GM21423 (cell line): ENCODE measurements at regions not wholly inside any gene's neighbourhood (a gene's known extent, or its start where the extent isn't known, plus 50 kb on each side); places are given as distances from the start of the nearest gene placed in this dataset.

Experiments used
- ATAC-seq: cut with Tn5 transposase; IDR thresholded peaks from one replicate; pipeline ENCODE4 v1.9.1; 2021; ENCODE audit warnings: mild to moderate bottlenecking, moderate library complexity; ENCODE audit not compliant: unreplicated experiment

DNA sequence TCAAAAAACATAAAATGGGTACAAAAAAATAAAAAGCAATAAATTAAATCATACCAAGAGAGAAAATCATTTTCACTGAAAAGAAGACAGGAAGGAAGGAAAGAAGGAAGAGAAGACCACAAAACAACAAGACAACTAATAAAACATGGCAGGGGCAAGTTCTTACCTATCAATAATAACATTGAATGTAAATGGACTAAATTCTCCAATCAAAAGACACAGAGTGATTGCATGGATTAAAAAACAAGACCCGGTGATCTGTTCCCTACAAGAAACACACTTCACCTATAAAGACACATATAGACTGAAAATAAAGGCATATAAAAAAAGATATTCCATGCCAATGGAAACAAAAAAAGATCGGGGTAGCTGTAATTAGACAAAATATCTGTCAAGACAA is 82.6 kb upstream of the CERS6 start:
- no peak for ATAC-seq

DNA sequence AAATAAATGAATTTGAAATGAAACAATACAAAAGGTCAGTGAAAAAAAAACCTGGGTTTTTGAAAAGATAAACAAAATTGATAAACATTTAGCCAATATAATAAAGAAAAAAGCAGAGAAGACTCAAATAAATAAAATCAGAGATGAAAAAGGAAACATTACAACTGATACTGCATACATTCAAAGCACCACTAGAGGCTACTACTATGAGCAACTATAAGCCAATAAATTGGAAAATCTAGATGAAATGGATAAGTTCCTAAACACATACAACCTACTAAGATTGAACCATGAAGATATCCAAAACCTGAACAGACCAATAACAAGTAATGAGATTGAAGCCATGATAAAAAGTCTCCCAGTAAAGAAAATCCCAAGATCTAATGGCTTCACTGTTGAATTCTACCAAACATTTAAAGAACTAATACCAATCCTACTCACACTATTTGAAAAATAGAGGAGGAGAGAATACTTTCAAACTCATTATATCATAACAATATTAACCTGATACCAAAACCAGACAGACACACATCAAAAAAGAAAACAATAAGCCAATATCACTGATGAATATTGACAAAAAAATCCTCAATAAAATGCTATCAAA is 80.8 kb upstream of the CERS6 start:
- no peak for ATAC-seq

DNA sequence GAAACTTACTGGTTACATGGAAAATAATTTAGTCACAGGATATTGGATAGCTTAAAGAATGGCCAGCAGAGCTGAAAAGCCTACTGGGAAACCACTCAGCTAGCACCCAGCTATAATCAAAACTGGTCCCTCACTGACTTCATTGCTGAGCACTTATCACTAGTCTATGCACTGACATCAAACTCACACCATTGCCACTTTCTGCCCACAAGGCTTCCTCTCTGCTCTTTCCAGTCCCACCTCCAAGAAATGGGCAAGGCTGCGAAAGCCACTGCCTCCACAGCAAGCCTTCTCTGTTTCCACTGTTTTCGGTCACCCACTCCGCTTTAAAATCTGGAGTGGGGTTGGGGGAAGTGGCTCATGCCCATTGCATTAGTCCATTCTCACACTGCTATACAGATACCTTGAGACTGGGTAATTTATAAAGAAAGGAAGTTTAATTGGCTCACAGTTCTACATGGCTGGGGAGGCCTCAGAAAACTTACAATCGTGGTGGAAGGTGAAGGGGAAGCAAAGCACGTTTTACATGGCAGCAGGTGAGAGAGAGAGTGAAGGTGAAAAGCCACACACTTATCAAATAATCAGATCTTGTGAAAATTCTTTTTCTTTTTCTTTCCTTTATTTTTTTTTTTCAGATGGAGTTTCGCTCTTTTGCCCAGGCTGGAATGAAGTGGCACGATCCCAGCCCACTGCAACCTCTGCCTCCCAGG is 77.0 kb upstream of the CERS6 start:
- ATAC-seq = no peak

DNA sequence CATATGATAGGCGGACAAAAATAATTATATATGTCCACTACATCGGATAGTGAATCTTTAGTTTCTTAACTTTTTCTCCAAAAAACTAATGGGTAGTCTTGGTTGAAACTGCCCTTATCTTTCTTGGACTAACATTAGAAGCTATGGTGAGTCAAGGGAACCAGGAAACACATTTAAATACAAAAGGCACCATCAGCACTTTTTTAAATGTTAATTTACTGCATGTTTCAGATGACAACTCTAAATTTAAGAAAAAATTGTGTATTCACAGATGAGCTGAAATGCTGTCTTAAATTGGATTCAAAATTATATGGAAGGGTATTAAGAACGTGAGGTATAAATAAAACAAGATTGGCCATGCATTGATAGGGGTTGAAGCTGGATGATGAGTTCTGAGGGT is 75.6 kb upstream of the CERS6 start:
- no peak for ATAC-seq

DNA sequence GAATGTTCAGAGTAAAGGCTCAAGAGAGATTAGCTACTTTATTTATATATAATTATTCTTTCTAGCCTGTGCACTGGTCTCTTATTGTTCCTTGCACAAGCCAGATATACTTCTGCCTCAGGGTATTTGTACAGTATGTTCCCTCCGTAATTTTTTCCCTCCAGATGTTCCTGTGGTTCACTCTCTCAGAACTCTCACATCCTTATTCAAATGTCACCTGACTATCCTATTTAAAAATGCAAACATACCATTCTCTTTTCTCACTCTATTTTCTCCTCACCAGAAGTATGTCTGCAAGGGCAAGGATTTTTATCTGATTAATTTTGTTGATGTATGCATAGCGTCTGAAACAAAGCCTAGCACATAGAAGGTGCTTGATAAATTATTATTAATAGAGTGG is 64.0 kb upstream of the CERS6 start:
- no peak for ATAC-seq

DNA sequence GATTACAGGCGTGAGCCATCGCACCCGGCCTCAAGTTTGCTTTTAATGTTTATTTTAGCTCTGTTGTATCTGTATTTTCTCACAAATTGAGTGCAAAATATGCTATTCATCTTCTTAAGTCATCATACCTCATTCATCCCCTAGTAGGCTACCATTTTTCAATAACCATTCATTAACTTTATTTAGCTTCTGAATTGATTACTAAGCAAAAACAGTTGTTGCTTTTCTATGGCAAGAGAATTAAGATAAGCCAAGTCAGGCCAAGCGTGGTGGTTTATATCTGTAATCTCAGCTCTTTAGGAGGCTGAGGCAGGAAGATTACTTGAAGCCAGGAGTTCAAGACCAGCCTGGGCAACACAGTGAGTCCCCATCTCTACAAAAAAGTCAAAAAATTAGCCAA is 63.3 kb upstream of the CERS6 start:
- ATAC-seq = no peak

DNA sequence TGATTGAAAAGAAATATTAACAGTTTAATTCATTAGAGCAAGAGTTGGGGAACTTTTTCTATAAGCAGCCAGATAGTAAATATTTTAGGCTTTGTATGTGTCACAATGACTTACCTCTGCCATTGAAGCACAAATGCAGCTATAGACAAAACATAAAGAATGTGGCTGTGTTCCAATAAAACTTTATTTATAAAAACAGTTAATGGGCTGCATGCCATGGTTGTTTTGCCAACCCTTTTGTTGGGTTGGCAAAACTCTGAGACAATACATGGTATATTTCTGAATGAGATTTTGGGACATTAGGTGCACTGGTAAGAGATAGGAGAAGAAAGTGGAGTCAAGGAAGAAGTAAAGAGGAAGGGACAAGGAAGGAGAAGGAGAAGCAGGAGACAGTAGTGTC is 61.8 kb upstream of the CERS6 start:
- ATAC-seq = no peak

DNA sequence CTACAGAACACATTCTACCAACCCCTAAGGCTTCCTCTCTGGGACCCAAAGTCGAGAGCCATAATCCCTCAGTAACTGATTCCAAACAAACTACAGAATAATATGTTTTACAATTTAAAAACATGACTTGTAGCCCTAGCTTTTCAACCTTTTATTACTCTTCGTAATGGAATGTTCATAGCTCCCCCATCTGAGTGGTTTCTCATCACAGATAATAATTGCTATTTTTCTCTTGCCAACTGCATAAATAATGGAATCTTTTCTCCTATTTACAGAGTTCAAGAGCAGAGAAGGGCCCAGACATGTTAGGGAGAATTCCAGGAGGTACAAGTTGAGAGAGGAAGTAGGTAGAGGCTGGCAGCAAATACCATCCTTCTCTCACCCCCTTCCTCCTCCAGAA is 59.9 kb upstream of the CERS6 start:
- no peak for ATAC-seq

DNA sequence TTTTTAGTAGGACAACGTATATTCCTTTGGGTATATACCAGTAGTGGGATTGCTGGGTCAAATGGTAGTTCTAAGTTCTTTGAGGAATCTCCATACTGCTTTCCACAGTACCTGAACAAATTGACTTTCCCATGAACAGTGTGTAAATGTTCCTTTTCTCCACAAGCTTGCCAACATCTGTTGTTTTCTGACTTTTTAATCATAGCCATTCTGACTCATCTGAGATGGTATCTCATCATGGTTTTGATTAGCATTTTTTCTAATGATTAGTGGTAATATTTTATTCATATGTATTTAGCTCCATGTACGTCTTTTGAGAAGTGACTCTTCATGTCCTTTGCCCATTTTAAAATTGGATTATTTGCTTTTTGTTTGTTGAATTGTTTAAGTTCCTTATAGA is 58.4 kb upstream of the CERS6 start:
- no peak for ATAC-seq

DNA sequence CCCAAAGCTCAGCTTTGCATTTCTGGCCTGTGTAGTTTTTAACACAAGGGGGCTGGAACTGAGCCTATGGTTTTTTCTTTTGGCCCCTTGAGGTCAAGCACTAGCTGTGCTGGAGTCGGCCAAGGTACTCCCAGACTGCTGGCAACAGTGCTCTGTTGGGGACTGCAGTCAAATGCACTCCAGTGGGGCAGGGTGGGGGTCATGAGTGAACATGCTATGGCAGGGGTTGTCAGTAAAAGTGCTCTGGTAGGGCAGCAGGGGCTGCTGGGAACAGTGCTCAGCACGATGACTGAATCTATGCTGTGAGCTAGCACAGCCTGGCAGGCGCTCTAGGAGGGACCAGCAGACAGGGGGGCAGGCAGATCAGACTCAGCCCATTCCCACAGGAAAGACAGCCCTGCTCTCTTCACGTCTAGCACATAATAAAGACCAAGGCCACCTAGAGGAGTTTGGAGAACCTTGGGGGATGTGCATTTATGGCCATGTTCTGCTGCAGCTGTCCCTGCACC is 55.0 kb upstream of the CERS6 start:
- no peak for ATAC-seq

DNA sequence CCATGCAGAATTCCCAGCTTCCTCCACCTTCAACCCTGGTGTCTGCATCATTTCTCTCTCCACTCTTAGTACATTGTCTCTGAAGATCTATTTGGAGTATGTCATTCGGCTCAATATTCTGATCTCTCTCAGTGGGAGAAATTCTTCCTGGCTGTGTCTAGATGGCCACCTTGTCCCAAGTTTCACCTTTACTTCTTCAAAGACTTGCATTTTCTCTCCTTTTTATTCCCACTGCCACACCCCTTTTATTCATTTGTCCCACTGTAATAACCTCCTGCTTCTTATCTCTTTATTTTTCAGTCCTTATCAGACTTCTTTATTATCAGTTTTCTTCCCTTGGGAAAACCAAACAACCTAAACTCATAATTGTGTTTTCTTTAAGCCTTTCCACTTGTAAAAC is 54.3 kb upstream of the CERS6 start:
- ATAC-seq = no peak

DNA sequence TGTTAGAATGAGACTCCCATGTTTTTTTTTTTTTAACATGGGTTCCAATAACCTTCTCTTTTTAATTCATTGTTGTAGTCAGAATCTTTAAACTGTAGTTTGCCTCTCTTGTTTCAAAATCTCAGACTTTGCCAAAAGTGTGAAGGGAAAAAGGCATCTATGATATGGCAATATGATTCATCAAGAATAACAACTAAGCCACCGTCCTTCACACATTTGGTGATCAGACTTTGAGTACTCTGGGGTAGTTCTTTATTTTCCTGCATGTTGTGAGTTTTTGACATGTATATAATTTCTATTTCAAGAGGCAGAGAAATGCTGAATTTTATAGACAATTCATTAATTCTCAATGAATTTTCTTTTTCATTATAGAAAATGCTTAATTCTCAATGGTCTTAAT is 53.5 kb upstream of the CERS6 start:
- no peak for ATAC-seq

DNA sequence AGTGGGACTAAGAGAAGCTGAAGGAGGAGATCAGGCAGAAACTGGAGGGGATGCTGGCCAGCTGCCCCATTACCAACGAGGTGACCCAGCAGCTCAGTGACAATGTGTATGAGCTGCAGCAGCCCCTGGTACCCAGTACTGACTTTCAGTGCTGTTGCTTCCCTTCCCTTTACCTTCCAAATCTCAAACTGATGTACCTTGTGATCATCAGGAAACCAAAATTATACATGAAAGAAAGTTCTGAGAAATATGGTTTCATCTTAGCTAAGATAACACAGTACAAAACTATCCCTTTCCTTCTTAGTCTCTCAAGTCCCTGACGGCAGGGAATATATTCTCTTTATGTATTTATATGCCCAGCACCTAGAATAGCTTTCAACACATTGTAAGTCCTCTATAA is 52.3 kb upstream of the CERS6 start:
- no peak for ATAC-seq

DNA sequence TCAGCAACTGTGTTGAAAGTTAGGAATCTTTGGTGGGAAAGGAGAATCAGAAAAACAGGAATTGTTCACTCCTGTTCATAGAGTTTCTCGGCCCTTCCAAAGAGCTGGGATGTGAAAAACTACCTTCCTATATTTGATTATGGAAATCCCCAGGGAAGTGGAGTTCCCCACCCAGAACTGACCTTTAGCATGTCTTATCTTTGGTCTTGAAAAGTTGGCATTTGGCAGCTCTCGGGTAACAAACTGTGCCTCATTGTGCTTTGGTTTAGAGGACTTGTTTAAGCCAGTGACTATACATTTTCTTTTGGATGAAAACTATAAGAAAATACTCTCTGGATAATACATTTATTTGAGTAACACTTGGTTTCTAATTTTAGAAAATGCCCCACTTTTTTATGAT is 51.3 kb upstream of the CERS6 start:
- ATAC-seq = no peak
